ENCODE measurements at regions not wholly inside any gene's neighbourhood (a gene's known extent, or its start where the extent isn't known, plus 50 kb on each side); places are given as distances from the start of the nearest gene placed in this dataset.

DNA sequence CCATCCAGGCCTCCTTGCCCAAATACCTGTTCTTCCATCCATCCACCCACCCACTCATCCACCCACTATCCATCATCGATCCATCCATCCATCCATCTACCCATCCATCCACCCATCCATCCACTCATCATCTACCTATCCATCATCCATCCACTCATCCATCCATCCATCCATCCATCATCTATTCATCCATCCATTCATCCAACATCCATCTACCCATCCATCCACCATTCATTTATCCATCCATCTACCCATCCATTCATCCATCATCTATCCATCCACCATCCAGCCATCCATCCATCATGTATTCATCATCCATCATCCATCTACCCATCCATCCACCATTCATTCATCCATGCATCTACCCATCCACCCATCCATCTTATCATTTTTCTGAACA lies 413.2 kb downstream of the CTTN start:
- intact Hi-C loops (cut with micrococcal nuclease; ENCODE audit: unreplicated experiment), result no loop called here
- H3K4me3 Mint-ChIP-seq (ENCODE audit: unreplicated experiment), result no peak overlapping the region
- BruUV-seq (replicated peaks), result no TSS peak
- TF ChIP-seq, protein P1, sequence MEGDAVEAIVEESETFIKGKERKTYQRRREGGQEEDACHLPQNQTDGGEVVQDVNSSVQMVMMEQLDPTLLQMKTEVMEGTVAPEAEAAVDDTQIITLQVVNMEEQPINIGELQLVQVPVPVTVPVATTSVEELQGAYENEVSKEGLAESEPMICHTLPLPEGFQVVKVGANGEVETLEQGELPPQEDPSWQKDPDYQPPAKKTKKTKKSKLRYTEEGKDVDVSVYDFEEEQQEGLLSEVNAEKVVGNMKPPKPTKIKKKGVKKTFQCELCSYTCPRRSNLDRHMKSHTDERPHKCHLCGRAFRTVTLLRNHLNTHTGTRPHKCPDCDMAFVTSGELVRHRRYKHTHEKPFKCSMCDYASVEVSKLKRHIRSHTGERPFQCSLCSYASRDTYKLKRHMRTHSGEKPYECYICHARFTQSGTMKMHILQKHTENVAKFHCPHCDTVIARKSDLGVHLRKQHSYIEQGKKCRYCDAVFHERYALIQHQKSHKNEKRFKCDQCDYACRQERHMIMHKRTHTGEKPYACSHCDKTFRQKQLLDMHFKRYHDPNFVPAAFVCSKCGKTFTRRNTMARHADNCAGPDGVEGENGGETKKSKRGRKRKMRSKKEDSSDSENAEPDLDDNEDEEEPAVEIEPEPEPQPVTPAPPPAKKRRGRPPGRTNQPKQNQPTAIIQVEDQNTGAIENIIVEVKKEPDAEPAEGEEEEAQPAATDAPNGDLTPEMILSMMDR (IDR thresholded peaks at IDR 0.05; ENCODE audit: insufficient read depth in 1 of 2, low read depth in 1 of 2, low read length in 1 of 2, severe bottlenecking in 1 of 2, unreplicated experiment in 1 of 2), result no peak
- no peak for DNase-seq
- no peak overlapping the region for H3K4me3 ChIP-seq (ENCODE audit: low read depth, low read length)
- H3K27ac Mint-ChIP-seq (ENCODE audit: unreplicated experiment), result no peak overlapping the region
- peaks cover 13% of the 10 kb centered on the region for H3K36me3 ChIP-seq (ENCODE audit: control insufficient read depth, insufficient read depth, low read length)
- POLR2A ChIA-PET, result no interaction called here
- no peaks in the 10 kb centered on the region for H3K4me1 Mint-ChIP-seq (ENCODE audit: low read depth, unreplicated experiment)
- CTCF ChIA-PET, result no interaction called here
- no peaks in the 10 kb centered on the region for H3K27me3 Mint-ChIP-seq (ENCODE audit: insufficient read depth, unreplicated experiment)
- no peaks in the 10 kb centered on the region for H3K27me3 ChIP-seq (replicated peaks; ENCODE audit: control insufficient read depth, insufficient read depth, low read length)
- no peaks in the 10 kb centered on the region for H3K9me3 Mint-ChIP-seq (ENCODE audit: unreplicated experiment)
- peaks cover 55% of the 10 kb centered on the region for H3K36me3 Mint-ChIP-seq (ENCODE audit: insufficient read depth, unreplicated experiment)
- H3K9me3 ChIP-seq, result no peaks in the 10 kb centered on the region
- no peaks in the 10 kb centered on the region for H3K4me1 ChIP-seq

DNA sequence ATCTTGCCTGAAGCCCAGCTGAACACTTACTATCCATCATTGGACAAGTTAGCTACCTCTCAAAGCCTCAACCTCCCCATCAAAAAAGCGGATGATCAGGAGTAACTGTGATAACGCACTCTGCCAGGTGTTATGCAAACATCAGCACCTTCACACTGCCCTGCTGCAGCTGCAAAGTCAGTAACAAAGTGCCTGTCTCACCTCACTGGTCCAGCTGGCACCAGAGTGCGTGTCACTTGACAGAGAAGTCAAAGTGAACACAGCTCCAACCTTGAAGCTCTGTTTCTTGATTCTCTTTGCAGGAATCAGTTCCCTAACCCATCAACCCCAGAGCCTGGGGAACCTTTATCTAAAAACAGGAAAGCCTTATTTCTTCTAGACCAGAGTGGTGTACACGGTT lies 413.6 kb downstream of the CTTN start:
- H3K36me3 ChIP-seq (ENCODE audit: control insufficient read depth, insufficient read depth, low read length), result peaks cover 11% of the 10 kb centered on the region
- CTCF ChIA-PET, result no interaction called here
- no peak overlapping the region for H3K4me3 Mint-ChIP-seq (ENCODE audit: unreplicated experiment)

DNA sequence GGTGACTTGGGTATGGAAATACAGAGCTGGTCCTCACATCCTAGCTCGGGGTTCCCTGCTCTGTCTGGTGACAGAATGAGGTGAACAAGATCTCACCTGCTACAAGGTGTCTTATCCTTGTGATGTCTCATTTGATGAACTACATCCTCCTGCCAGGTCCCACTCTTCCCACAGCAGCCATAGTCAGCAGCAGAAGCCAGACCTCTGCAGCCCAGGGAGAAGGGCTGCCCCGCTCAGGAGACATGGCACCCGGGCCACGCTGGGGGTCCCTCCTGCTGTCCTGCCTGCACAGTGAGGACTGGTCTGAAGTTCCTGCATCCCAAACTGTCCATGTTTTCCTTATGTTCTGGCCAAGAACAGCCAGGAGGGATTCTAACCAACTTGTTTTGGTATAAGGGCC lies 414.1 kb downstream of the CTTN start:
- TF ChIP-seq, protein P1 (IDR thresholded peaks at IDR 0.05; ENCODE audit: insufficient read depth in 1 of 2, low read depth in 1 of 2, low read length in 1 of 2, severe bottlenecking in 1 of 2, unreplicated experiment in 1 of 2), result no peak
- no TSS peak for BruUV-seq (replicated peaks)
- Mint-ChIP-seq H3K9me3 (ENCODE audit: unreplicated experiment) (no peaks in the 10 kb centered on the region), H3K27me3 (ENCODE audit: insufficient read depth, unreplicated experiment) (no peaks in the 10 kb centered on the region), H3K4me1 (ENCODE audit: low read depth, unreplicated experiment) (no peaks in the 10 kb centered on the region), H3K4me3 (ENCODE audit: unreplicated experiment) (no peak overlapping the region), H3K27ac (ENCODE audit: unreplicated experiment) (no peak overlapping the region), H3K36me3 (ENCODE audit: insufficient read depth, unreplicated experiment) (peaks cover 56% of the 10 kb centered on the region)
- intact Hi-C loops (cut with micrococcal nuclease; ENCODE audit: unreplicated experiment), result no loop called here
- Histone ChIP-seq H3K4me1 (no peaks in the 10 kb centered on the region), H3K36me3 (ENCODE audit: control insufficient read depth, insufficient read depth, low read length) (peaks cover 9% of the 10 kb centered on the region), H3K4me3 (ENCODE audit: low read depth, low read length) (no peak overlapping the region), H3K27me3 (replicated peaks; ENCODE audit: control insufficient read depth, insufficient read depth, low read length) (no peaks in the 10 kb centered on the region), H3K9me3 (no peaks in the 10 kb centered on the region)
- no peak for DNase-seq
- ChIA-PET POLR2A (no interaction called here), CTCF (no interaction called here)

More for the DNA sequence above, 413.6 kb downstream of the CTTN start:
- TF ChIP-seq, protein P1 (IDR thresholded peaks at IDR 0.05; ENCODE audit: insufficient read depth in 1 of 2, low read depth in 1 of 2, low read length in 1 of 2, severe bottlenecking in 1 of 2, unreplicated experiment in 1 of 2), result no peak
- Mint-ChIP-seq H3K4me1 (ENCODE audit: low read depth, unreplicated experiment) (no peaks in the 10 kb centered on the region), H3K9me3 (ENCODE audit: unreplicated experiment) (no peaks in the 10 kb centered on the region), H3K27ac (ENCODE audit: unreplicated experiment) (no peak overlapping the region), H3K27me3 (ENCODE audit: insufficient read depth, unreplicated experiment) (no peaks in the 10 kb centered on the region), H3K36me3 (ENCODE audit: insufficient read depth, unreplicated experiment) (peaks cover 52% of the 10 kb centered on the region)
- Histone ChIP-seq H3K4me3 (ENCODE audit: low read depth, low read length) (no peak overlapping the region), H3K4me1 (no peaks in the 10 kb centered on the region), H3K9me3 (no peaks in the 10 kb centered on the region), H3K27me3 (replicated peaks; ENCODE audit: control insufficient read depth, insufficient read depth, low read length) (no peaks in the 10 kb centered on the region)
- no TSS peak for BruUV-seq (replicated peaks)
- POLR2A ChIA-PET, result no interaction called here
- intact Hi-C loops (cut with micrococcal nuclease; ENCODE audit: unreplicated experiment), result no loop called here
- no peak for DNase-seq

Measured in Caco-2 (cell line).